ENCODE measurements at regions not wholly inside any gene's neighbourhood (a gene's known extent, or its start where the extent isn't known, plus 50 kb on each side); places are given as distances from the start of the nearest gene placed in this dataset.
"Not testable (repeated sequence)": the region's sequence is repeated elsewhere in the genome, so short reads cannot be mapped to it uniquely, and the experiment has no call there.

- TF ChIP-seq, protein P1, sequence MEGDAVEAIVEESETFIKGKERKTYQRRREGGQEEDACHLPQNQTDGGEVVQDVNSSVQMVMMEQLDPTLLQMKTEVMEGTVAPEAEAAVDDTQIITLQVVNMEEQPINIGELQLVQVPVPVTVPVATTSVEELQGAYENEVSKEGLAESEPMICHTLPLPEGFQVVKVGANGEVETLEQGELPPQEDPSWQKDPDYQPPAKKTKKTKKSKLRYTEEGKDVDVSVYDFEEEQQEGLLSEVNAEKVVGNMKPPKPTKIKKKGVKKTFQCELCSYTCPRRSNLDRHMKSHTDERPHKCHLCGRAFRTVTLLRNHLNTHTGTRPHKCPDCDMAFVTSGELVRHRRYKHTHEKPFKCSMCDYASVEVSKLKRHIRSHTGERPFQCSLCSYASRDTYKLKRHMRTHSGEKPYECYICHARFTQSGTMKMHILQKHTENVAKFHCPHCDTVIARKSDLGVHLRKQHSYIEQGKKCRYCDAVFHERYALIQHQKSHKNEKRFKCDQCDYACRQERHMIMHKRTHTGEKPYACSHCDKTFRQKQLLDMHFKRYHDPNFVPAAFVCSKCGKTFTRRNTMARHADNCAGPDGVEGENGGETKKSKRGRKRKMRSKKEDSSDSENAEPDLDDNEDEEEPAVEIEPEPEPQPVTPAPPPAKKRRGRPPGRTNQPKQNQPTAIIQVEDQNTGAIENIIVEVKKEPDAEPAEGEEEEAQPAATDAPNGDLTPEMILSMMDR (conservative IDR thresholded peaks at IDR 0.05; ENCODE audit: low read length) = not testable (repeated sequence)
- not testable (repeated sequence) for TF ChIP-seq EZH2phosphoT487 (IDR thresholded peaks at IDR 0.05; ENCODE audit: borderline replicate concordance)
Measured at GRCh38 chr14:22238320-22238719, 350.7 kb downstream of the DAD1 start.

Data from Loucy (cell line).